ENCODE measurements at regions not wholly inside any gene's neighbourhood (a gene's known extent, or its start where the extent isn't known, plus 50 kb on each side); places are given as distances from the start of the nearest gene placed in this dataset.

- no peak for DNase-seq (ENCODE audit: low read depth, low spot score)
- H3K4me3 ChIP-seq (ENCODE audit: low read depth, low read length): no peak overlapping the region
- in situ Hi-C loops (cut with HindIII; ENCODE audit: low sequenced_read_pairs): no loop called here
- TF ChIP-seq CTCF (IDR thresholded peaks at IDR 0.05; ENCODE audit: low read depth, low read length): no peak
Measured at GRCh38 chr22:22810018-22810427, 77.6 kb upstream of the IGLL5 start.

GRCh38 chr22:22810471-22810870 is 77.1 kb upstream of the IGLL5 start:
- DNase-seq (ENCODE audit: low read depth, low spot score): no peak
- H3K4me3 ChIP-seq (ENCODE audit: low read depth, low read length): no peak overlapping the region
- no peak for TF ChIP-seq CTCF (IDR thresholded peaks at IDR 0.05; ENCODE audit: low read depth, low read length)
- in situ Hi-C loops (cut with HindIII; ENCODE audit: low sequenced_read_pairs): no loop called here

- no peak overlapping the region for H3K4me3 ChIP-seq (ENCODE audit: low read depth, low read length)
- DNase-seq (ENCODE audit: low read depth, low spot score): no peak
- in situ Hi-C loops (cut with HindIII; ENCODE audit: low sequenced_read_pairs): no loop called here
- TF ChIP-seq CTCF (IDR thresholded peaks at IDR 0.05; ENCODE audit: low read depth, low read length): no peak
Measured at GRCh38 chr22:22811016-22812009, 76.3 kb upstream of the IGLL5 start.

GRCh38 chr22:22812031-22812905 is 75.3 kb upstream of the IGLL5 start:
- H3K4me3 ChIP-seq (ENCODE audit: low read depth, low read length): no peak overlapping the region
- no peak for DNase-seq (ENCODE audit: low read depth, low spot score)
- in situ Hi-C loops (cut with HindIII; ENCODE audit: low sequenced_read_pairs): no loop called here
- no peak for TF ChIP-seq CTCF (IDR thresholded peaks at IDR 0.05; ENCODE audit: low read depth, low read length)

GRCh38 chr22:22813126-22814075 is 74.2 kb upstream of the IGLL5 start:
- in situ Hi-C loops (cut with HindIII; ENCODE audit: low sequenced_read_pairs): no loop called here
- no peak for DNase-seq (ENCODE audit: low read depth, low spot score)
- no peak overlapping the region for H3K4me3 ChIP-seq (ENCODE audit: low read depth, low read length)
- no peak for TF ChIP-seq CTCF (IDR thresholded peaks at IDR 0.05; ENCODE audit: low read depth, low read length)
